ENCODE measurements at regions not wholly inside any gene's neighbourhood (a gene's known extent, or its start where the extent isn't known, plus 50 kb on each side); places are given as distances from the start of the nearest gene placed in this dataset.

DNA sequence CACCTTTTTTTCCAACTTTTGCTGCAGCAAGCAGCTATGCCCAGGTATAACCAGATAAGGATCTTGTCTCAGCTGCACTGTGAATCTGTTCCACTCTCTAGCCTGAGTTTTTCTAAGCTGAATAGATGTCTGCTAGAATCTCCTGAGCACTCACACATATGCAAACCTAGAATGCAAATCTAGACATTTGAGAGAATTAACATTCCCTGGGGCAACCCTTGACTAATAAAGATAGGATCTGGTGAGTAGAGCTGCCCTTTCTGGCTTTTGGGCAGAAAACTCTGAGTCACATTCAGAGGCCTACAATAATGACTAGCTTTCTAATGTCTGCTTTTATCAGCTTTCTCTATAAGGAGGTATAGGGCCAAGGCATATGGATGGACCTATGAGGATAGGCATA lies 61.4 kb upstream of the BARHL2 start:
- H3K18ac ChIP-seq (ENCODE audit: low read length): no peak overlapping the region
- H3K27me3 ChIP-seq (ENCODE audit: insufficient read depth, low read length, poor library complexity): no peaks in the 10 kb centered on the region
- no peak overlapping the region for H3K4ac ChIP-seq (ENCODE audit: low read depth, low read length)
- no peaks in the 10 kb centered on the region for H3K4me1 ChIP-seq (ENCODE audit: control insufficient read depth, low read depth, low read length)
- H4K5ac ChIP-seq (ENCODE audit: low read length): no peak overlapping the region
- no peak overlapping the region for H3K4me2 ChIP-seq (ENCODE audit: low read length)
- H3K27ac ChIP-seq (ENCODE audit: low read depth, low read length): no peak overlapping the region
- no peak overlapping the region for H3K9ac ChIP-seq (ENCODE audit: low read length)
- no peak overlapping the region for H3K56ac ChIP-seq (ENCODE audit: low read length)
- H4K8ac ChIP-seq (ENCODE audit: low read depth, low read length): no peak overlapping the region
- no peaks in the 10 kb centered on the region for H3K36me3 ChIP-seq (ENCODE audit: control insufficient read depth, insufficient read depth, low read length)
- H2BK5ac ChIP-seq (ENCODE audit: low read length): no peak overlapping the region
- H2BK15ac ChIP-seq (replicated peaks; ENCODE audit: low read depth): no peak overlapping the region
- no peak overlapping the region for H3K23ac ChIP-seq (ENCODE audit: low read length)
- H3K79me1 ChIP-seq (ENCODE audit: low read length): no peaks in the 10 kb centered on the region
- no peak overlapping the region for H2AK5ac ChIP-seq (ENCODE audit: low read length)
- no peak for DNase-seq
- no peak overlapping the region for H2BK120ac ChIP-seq (ENCODE audit: low read depth, low read length)
- H3K79me2 ChIP-seq (ENCODE audit: control insufficient read depth, insufficient read depth, low read length): no peaks in the 10 kb centered on the region
- no peak overlapping the region for H3K4me3 ChIP-seq (ENCODE audit: low read length)

DNA sequence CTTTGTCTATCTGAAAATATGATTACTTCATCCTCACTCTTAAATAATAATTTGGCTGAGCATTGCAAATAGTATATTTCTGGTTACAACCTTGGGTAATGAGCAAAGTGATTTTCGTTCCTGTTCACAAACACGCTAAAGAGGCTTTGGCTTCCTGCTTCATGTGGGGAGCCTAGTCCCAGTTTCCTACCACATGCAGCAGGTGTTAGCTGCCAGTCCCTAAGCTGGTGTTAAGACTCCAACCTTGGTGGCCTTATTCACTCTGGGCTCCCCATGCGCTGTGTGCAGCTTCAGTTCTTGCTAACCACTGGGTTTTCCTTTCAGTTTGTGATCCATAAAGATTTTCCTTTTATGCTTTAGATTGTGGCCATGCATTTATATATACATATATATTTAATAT lies 56.7 kb upstream of the BARHL2 start:
- H3K56ac ChIP-seq (ENCODE audit: low read length): no peak overlapping the region
- H3K18ac ChIP-seq (ENCODE audit: low read length): no peak overlapping the region
- H3K27me3 ChIP-seq (ENCODE audit: insufficient read depth, low read length, poor library complexity): no peaks in the 10 kb centered on the region
- no peak overlapping the region for H3K4me3 ChIP-seq (ENCODE audit: low read length)
- H3K9ac ChIP-seq (ENCODE audit: low read length): no peak overlapping the region
- no peaks in the 10 kb centered on the region for H3K79me2 ChIP-seq (ENCODE audit: control insufficient read depth, insufficient read depth, low read length)
- DNase-seq: no peak
- no peak overlapping the region for H2BK15ac ChIP-seq (replicated peaks; ENCODE audit: low read depth)
- no CpG with 5 or more reads among the region's 3 CpGs for WGBS (ENCODE audit: extremely low coverage, insufficient coverage, low lambda C conversion rate)
- no peak overlapping the region for H3K23ac ChIP-seq (ENCODE audit: low read length)
- no peaks in the 10 kb centered on the region for H3K79me1 ChIP-seq (ENCODE audit: low read length)
- H3K4me2 ChIP-seq (ENCODE audit: low read length): no peak overlapping the region
- no peak overlapping the region for H2BK120ac ChIP-seq (ENCODE audit: low read depth, low read length)
- H4K8ac ChIP-seq (ENCODE audit: low read depth, low read length): no peak overlapping the region
- H2BK5ac ChIP-seq (ENCODE audit: low read length): no peak overlapping the region
- H3K27ac ChIP-seq (ENCODE audit: low read depth, low read length): no peak overlapping the region
- no peak overlapping the region for H3K4ac ChIP-seq (ENCODE audit: low read depth, low read length)
- no peak overlapping the region for H4K5ac ChIP-seq (ENCODE audit: low read length)
- no peaks in the 10 kb centered on the region for H3K36me3 ChIP-seq (ENCODE audit: control insufficient read depth, insufficient read depth, low read length)
- no peaks in the 10 kb centered on the region for H3K4me1 ChIP-seq (ENCODE audit: control insufficient read depth, low read depth, low read length)
- H2AK5ac ChIP-seq (ENCODE audit: low read length): no peak overlapping the region

DNA sequence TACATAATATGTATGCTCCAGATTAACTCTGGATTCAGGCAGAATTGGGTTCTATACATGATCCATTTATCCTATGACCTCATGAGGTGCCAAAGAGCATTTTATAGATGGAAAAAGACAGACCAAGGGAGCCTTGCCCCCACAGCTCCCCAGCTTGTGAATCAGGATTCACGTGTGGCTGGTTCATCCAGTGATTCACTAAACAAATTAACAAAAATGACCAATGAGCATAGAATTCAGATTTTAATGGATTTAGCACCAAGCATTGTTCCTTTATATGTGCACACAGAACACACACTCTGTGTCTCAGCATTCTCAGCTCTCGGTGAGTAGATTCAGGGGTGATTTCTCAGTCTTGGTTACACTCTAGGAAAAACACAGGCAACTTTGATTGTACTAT lies 51.7 kb upstream of the BARHL2 start:
- H3K79me1 ChIP-seq (ENCODE audit: low read length): no peaks in the 10 kb centered on the region
- no peaks in the 10 kb centered on the region for H3K36me3 ChIP-seq (ENCODE audit: control insufficient read depth, insufficient read depth, low read length)
- no peaks in the 10 kb centered on the region for H3K79me2 ChIP-seq (ENCODE audit: control insufficient read depth, insufficient read depth, low read length)
- no peak overlapping the region for H2BK120ac ChIP-seq (ENCODE audit: low read depth, low read length)
- H2AK5ac ChIP-seq (ENCODE audit: low read length): no peak overlapping the region
- H3K9ac ChIP-seq (ENCODE audit: low read length): no peak overlapping the region
- H3K27me3 ChIP-seq (ENCODE audit: insufficient read depth, low read length, poor library complexity): peaks cover 2% of the 10 kb centered on the region
- no peak overlapping the region for H2BK15ac ChIP-seq (replicated peaks; ENCODE audit: low read depth)
- H4K8ac ChIP-seq (ENCODE audit: low read depth, low read length): no peak overlapping the region
- H3K4me3 ChIP-seq (ENCODE audit: low read length): no peak overlapping the region
- no CpG with 5 or more reads among the region's 2 CpGs for WGBS (ENCODE audit: extremely low coverage, insufficient coverage, low lambda C conversion rate)
- H3K18ac ChIP-seq (ENCODE audit: low read length): no peak overlapping the region
- DNase-seq: no peak
- H3K23ac ChIP-seq (ENCODE audit: low read length): no peak overlapping the region
- no peak overlapping the region for H3K4me2 ChIP-seq (ENCODE audit: low read length)
- H2BK5ac ChIP-seq (ENCODE audit: low read length): no peak overlapping the region
- no peaks in the 10 kb centered on the region for H3K4me1 ChIP-seq (ENCODE audit: control insufficient read depth, low read depth, low read length)
- H3K27ac ChIP-seq (ENCODE audit: low read depth, low read length): no peak overlapping the region
- no peak overlapping the region for H3K56ac ChIP-seq (ENCODE audit: low read length)
- no peak overlapping the region for H4K5ac ChIP-seq (ENCODE audit: low read length)
- no peak overlapping the region for H3K4ac ChIP-seq (ENCODE audit: low read depth, low read length)

DNA sequence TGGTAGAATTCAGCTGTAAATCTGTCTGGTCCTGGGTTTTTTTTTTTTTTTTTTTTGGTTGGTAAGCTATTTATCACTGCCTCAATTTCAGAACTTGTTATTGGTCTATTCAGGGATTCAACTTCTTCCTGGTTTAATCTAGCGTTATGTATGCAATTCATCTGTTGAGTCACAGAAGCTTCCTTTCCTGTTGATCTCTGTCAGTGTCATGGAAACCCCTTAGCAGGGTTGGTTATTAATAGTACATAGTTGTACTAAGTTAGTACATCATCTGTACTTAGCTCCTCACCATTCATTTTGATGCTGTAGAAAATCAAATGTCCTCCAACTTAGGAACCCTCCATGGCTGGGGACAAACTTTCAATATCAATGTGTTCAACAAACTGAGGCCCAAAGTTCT lies 51.0 kb upstream of the BARHL2 start:
- Histone ChIP-seq H3K4me1 (ENCODE audit: control insufficient read depth, low read depth, low read length) (no peaks in the 10 kb centered on the region), H3K4me2 (ENCODE audit: low read length) (no peak overlapping the region), H2BK5ac (ENCODE audit: low read length) (no peak overlapping the region), H2BK15ac (replicated peaks; ENCODE audit: low read depth) (no peak overlapping the region), H2BK120ac (ENCODE audit: low read depth, low read length) (no peak overlapping the region), H3K27me3 (ENCODE audit: insufficient read depth, low read length, poor library complexity) (peaks cover 2% of the 10 kb centered on the region), H3K23ac (ENCODE audit: low read length) (no peak overlapping the region), H3K4me3 (ENCODE audit: low read length) (no peak overlapping the region), H3K4ac (ENCODE audit: low read depth, low read length) (no peak overlapping the region), H3K79me1 (ENCODE audit: low read length) (no peaks in the 10 kb centered on the region), H3K9ac (ENCODE audit: low read length) (no peak overlapping the region), H3K18ac (ENCODE audit: low read length) (no peak overlapping the region), H3K79me2 (ENCODE audit: control insufficient read depth, insufficient read depth, low read length) (no peaks in the 10 kb centered on the region), H4K8ac (ENCODE audit: low read depth, low read length) (no peak overlapping the region), H3K36me3 (ENCODE audit: control insufficient read depth, insufficient read depth, low read length) (no peaks in the 10 kb centered on the region), H3K56ac (ENCODE audit: low read length) (no peak overlapping the region), H2AK5ac (ENCODE audit: low read length) (no peak overlapping the region), H3K27ac (ENCODE audit: low read depth, low read length) (no peak overlapping the region), H4K5ac (ENCODE audit: low read length) (no peak overlapping the region)
- no CpG with 5 or more reads among the region's 1 CpG for WGBS (ENCODE audit: extremely low coverage, insufficient coverage, low lambda C conversion rate)
- DNase-seq: no peak

Data from mesendoderm (in vitro differentiated cells).